Bronchial epithelial cell (primary cell): ENCODE measurements at regions not wholly inside any gene's neighbourhood (a gene's known extent, or its start where the extent isn't known, plus 50 kb on each side); places are given as distances from the start of the nearest gene placed in this dataset.

Source experiments
- DNase-seq: peaks from one replicate; pipeline ENCODE4 v3.0.0-alpha.2; 2010; ENCODE audit warnings: low read depth
- FAIRE-seq: peaks from 2 replicates; lab custom pipeline; 2011; peaks lifted over from hg19 to GRCh38; lab: Jason Lieb, UNC
- H3K27me3 ChIP-seq: 2 replicates; pipeline ENCODE4 v1.5.1; 2011; ENCODE audit warnings: low read length; ENCODE audit not compliant: control insufficient read depth, insufficient read depth
- H3K36me3 ChIP-seq: 2 replicates; pipeline ENCODE4 v1.5.1; 2011; ENCODE audit warnings: low read length; ENCODE audit not compliant: control insufficient read depth, insufficient read depth
- H3K4me3 ChIP-seq: 2 replicates; pipeline ENCODE4 v1.5.1; 2011; ENCODE audit warnings: mild to moderate bottlenecking, low read depth, low read length, control low read depth
- TF ChIP-seq, protein P1 (sequence below): IDR thresholded peaks from 2 replicates; pipeline ENCODE4 v1.5.1; 2011; ENCODE audit warnings: mild to moderate bottlenecking, moderate library complexity, low read length, control low read depth, inconsistent platforms; ENCODE audit not compliant: insufficient read depth, severe bottlenecking

DNA sequence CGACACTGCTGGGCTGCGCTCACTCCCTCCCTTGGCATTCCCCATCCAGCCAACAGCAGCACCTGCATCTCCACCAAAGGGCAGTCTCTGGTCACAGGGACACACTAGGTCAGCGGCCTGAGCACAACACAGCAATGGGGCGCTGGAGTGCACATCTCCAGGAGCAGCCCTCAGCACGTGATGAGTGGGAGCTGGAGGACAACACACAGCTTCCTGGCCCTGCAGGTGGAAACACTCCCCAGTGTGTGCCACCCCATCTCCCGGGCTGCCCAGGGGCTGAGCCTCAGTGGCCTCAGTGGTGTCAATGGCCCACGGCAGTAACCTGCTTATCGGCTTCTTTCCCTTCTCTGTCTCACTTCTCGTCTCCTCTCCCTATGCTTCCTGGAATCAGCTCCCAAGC lies 96.8 kb upstream of the VSTM2B start:
- Histone ChIP-seq H3K4me3 (no peak overlapping the region), H3K27me3 (no peaks in the 10 kb centered on the region), H3K36me3 (no peaks in the 10 kb centered on the region)
- DNase-seq (no peak), FAIRE-seq (no peak)
- TF ChIP-seq, protein P1, sequence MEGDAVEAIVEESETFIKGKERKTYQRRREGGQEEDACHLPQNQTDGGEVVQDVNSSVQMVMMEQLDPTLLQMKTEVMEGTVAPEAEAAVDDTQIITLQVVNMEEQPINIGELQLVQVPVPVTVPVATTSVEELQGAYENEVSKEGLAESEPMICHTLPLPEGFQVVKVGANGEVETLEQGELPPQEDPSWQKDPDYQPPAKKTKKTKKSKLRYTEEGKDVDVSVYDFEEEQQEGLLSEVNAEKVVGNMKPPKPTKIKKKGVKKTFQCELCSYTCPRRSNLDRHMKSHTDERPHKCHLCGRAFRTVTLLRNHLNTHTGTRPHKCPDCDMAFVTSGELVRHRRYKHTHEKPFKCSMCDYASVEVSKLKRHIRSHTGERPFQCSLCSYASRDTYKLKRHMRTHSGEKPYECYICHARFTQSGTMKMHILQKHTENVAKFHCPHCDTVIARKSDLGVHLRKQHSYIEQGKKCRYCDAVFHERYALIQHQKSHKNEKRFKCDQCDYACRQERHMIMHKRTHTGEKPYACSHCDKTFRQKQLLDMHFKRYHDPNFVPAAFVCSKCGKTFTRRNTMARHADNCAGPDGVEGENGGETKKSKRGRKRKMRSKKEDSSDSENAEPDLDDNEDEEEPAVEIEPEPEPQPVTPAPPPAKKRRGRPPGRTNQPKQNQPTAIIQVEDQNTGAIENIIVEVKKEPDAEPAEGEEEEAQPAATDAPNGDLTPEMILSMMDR, result no peak

DNA sequence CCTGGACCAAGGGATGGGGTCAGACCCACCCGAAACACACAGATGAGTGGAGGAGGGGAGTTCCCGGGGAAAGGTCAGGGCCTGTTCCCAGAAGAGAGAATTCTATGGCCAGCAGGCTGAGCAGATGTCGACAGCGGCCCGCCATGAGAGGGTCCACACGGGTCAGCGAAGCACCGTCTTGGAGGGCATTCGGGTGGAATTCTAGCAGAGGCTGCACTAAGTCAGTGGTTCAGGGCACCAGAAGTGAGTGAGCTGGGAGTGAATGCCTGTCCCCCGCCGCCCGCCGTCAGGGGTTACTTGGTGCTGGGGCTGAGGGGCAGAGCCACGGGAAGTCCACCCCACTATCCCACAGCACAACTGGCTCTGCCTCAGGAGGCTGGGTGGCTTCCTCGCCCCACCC lies 96.2 kb upstream of the VSTM2B start:
- FAIRE-seq, result no peak
- no peaks in the 10 kb centered on the region for H3K27me3 ChIP-seq
- no peaks in the 10 kb centered on the region for H3K36me3 ChIP-seq
- TF ChIP-seq, protein P1, result no peak
- no peak for DNase-seq
- H3K4me3 ChIP-seq, result no peak overlapping the region

DNA sequence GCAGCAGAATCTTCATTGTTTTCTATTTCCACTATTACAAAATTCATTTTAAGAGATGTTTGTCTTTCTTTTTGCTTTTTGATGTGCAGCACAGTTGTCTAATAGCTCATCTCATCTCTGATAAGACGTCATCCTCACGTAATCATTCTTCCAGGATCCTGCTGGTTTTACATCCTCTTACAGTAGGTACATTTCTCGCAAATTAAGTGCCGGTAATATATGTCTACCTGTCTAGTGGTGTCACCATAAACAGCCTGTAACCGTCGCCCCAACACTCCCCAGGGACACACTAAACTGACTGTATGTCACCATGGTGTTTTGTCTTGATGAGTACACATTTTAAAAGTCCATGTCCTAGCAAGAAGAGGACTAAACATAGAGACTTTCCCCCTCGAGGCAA lies 94.5 kb upstream of the VSTM2B start:
- FAIRE-seq (no peak), DNase-seq (no peak)
- TF ChIP-seq, protein P1, result no peak
- H3K36me3 ChIP-seq, result no peaks in the 10 kb centered on the region
- no peak overlapping the region for H3K4me3 ChIP-seq
- no peaks in the 10 kb centered on the region for H3K27me3 ChIP-seq

DNA sequence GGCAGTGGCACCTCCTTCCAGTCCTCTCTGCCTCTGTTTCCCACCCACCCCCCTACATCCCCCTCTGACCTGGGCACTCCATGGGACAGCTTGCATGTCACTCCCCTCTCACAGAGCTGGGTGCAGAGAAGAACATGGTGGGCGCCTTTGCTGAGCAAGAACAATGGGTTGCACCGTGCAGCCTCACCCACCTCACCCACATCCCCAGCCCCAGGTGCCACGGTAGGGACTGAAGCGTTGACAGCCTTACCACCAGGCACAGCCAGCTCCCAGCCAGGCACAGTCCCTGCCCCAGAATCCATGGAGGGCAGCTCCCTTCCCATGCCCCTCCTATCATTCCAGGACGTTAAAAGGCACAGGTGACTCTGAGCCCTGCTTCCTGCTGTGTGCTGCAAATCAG lies 93.1 kb upstream of the VSTM2B start:
- DNase-seq (no peak), FAIRE-seq (no peak)
- H3K4me3 ChIP-seq, result no peak overlapping the region
- H3K36me3 ChIP-seq, result no peaks in the 10 kb centered on the region
- H3K27me3 ChIP-seq, result no peaks in the 10 kb centered on the region
- TF ChIP-seq, protein P1, result no peak

DNA sequence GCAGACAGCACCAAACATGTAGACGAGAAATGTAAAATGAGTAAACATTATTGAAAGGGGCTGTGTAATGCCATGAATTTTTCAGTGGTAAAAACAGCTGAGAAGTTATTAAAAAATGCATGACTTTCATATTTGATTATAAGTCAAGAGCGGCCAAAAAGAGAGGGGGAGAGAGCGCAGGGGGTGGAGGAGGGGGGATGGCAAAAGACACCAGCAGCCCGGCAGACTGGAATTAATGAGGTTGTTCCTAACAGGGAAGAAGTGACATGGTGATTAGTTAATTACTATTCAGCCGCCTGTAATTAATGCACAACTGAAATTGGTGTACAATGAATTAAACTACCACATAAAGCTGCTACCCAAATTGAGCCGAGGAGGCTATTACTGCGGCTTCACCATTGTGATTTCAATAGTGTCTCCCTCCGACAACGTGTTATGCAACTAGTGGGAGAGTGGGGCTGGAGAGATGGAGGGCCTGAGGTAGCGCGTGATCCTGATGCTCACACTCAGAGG lies 89.1 kb upstream of the VSTM2B start:
- no peaks in the 10 kb centered on the region for H3K36me3 ChIP-seq
- H3K27me3 ChIP-seq, result no peaks in the 10 kb centered on the region
- no peak for DNase-seq
- TF ChIP-seq, protein P1, result no peak
- FAIRE-seq, result no peak
- no peak overlapping the region for H3K4me3 ChIP-seq

DNA sequence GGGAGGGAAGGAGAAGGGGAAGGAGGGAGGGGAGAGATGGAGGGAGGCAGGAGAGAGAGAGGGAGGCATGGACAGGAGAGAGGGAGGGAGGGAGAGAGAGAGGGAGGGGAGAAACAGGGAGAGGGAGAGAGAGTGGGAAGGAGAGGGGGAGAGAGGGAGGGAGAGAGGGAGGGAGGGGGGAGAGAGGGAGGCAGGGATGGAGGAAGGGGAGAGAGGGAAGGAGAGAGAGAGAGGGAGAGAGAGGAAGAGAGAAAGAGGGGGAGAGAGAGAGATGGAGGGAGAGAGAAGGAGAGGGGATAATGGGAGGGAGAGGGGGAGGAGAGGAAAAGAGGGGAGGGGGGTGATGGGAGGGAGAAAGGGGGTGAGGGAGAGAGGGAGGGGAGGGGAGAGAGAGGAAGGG lies 86.8 kb upstream of the VSTM2B start:
- no peak for DNase-seq
- Histone ChIP-seq H3K4me3 (no peak overlapping the region), H3K27me3 (no peaks in the 10 kb centered on the region), H3K36me3 (no peaks in the 10 kb centered on the region)
- TF ChIP-seq, protein P1, result no peak
- no peak for FAIRE-seq
